Daoy (cell line): ENCODE measurements at regions not wholly inside any gene's neighbourhood (a gene's known extent, or its start where the extent isn't known, plus 50 kb on each side); places are given as distances from the start of the nearest gene placed in this dataset.

Source experiments
- DNase-seq: peaks from one replicate; pipeline ENCODE4 v3.0.0-alpha.2; 2015; ENCODE audit warnings: low read depth

DNA sequence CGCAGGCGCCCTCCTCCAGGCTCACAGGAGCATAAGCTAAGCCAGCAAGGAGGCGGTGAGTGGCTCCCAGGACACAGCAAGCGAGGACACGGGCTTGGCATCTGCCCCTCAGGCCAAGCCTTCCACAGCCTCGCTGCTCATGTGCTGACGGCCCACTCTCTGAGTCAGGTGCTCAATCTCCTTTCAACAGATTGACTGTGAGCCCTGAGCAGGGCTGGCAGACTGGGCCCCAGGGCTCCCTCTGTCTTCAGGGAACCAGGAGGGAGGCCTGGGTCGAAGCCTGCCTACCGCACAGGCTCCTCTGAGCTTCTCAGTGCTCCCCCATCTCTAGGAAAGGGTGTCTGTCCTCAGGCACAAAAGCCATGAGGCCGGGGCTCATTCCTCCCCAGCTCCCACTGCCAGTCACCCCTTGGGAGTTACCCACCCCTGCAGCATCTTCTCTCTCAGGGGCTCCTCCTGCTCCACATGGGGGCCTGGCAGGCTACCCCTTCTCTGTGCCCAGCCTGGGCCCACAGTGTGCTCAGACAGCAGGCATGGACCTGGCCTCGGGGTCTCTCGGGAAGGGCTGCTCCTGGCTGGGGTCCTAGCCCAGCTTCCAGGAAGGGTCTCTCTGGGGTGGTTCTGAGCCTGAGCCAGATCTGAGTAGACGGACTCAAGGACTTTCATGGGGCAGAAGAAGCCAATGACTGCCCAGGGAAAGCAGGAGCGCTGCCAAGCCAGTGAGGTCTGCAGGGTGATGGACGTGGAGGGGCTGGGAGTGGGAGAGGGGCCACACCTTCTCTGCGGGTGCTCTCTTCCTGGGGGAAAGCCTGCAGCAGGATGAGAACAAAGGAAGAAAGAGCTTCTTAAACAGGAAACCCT, 138.0 kb upstream of the GPC1 start:
- no peak for DNase-seq

DNA sequence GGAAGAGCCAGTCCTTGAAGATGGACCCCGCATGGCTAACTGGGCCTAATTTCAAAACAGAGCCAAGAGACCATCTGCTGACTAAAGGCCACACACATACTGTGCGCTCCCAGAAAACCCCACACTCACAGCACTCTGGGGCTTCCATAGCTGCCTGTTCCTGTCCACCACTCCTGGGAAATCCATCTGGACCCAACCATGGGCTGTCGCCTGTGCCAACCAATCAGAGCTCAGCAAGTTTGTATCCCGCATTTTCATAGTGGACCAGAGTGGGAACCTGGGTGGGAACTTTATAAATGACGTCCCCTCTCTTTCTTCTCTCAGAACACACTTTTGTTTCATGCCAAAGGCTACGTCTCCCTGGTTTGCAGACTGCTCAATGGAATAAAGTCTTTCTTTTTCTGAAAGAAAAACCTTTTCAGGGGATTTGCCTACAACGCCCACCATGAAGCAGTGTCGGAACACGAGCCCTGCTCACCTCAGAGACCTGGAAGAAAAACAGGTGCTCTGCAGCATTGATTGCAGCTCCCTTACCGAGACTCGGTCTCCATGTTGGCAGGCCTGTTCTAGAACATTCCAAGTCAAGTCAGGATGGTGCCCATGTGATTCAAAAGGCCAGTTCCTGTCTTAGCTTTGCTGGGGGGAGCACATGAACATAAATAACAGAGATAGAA, 137.2 kb upstream of the GPC1 start:
- no peak for DNase-seq

DNA sequence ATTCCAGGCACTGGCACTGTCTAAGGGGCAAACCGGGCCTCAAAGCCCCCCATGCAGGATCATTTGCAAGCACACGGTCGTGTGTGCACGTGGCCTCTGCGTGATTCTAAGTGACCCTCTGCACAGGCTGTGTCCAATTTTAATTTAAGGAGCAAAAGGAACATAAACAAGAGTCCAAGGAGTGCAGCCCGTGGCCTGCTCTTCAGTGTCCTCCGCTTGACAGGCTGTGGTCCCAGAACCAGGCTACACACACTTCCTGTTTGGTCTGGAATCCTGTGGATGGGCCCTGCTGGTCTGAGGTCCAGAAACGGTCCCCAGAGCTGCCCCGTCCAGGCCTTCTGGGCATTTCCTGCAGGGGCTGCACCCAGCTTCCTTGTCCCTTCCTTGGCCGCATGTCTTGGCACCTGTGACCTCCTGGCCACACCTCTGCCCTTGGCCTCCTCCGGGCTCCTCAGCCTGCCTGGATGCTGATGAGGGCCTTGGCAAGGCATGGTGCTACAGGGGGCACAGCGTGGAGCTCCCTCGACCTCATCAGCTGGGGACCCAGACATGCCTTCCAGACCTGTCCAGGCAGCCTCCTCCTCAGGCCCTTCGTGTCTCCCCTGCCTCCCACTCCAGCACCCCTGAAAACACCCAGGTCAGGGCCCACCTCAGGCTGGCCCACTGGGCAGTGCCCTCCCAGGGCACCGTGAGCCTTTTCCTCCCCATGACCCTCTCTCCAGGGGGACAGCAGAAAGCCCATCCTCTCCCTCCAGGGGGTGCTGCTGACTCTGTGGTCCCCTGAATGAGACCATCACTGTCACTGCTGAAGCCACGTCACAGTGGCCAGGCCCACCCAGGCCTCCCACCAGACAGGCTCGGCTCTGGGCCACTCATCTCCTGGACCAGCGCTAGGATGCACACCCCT, 136.4 kb upstream of the GPC1 start:
- no peak for DNase-seq

DNA sequence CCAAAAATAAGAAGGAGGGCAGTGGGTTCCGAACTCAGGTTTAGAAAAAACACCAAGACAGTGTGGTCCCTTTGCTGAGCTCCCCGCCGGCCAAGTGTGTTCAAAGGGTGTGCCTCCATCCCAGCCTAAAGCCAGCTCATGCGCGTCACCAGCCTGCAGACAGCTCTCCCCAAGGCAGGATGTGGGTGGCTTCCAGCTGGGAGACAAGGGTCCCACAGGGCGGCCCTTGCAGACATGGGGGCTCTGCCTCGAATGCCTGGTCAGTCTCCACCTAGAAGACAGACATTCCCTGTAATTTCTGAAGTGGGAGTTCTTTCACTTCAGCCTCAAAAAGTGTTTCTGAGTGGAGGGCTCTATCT, 135.8 kb upstream of the GPC1 start:
- peak; percentile 53 for DNase-seq

DNA sequence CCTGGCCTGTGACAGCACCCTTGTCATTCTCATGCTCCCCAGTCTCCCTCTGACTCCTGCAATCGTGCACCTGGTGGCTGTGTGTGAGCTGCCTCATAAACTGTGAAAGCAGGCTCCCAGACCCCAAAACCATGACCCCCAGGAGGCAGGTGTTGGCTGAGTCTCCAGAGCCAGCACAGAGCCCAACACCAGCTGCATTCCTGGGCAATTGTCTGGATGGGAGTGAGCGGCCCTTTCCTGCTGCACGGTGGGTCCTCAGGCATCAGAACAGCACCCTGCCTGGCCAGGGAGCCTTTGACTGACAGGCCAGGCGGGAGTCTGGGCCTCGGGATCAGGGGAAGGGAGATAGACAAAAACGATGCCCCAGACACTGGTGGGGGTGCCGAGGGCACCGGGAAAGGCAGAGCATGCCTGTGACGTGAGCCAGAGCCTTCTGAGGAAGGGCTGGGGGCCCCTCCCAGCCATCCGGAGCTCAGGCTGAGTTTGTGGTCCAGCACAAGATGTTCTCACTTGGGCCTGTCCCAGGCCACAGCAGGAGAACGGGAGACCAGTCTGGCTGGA, 135.1 kb upstream of the GPC1 start:
- DNase-seq: no peak

DNA sequence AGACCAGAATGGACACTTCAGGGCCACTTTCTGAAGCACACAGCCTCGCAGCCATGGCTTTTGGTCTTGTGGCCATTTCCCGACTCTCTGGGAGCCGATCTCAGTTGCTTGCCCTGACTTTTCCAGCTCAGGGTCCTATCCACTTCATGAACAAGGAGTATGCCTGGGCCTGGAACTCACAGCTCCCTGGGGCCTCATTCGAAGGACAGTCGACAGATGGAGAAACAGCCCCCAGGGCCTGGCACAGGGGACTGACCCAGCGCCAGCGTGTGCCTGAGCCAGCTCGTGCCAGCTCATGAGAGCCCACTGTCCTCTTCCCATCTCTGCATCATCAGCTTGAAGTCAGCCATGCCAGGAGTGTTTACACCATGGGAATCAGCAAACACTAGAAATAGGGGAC, 134.6 kb upstream of the GPC1 start:
- DNase-seq: no peak

DNA sequence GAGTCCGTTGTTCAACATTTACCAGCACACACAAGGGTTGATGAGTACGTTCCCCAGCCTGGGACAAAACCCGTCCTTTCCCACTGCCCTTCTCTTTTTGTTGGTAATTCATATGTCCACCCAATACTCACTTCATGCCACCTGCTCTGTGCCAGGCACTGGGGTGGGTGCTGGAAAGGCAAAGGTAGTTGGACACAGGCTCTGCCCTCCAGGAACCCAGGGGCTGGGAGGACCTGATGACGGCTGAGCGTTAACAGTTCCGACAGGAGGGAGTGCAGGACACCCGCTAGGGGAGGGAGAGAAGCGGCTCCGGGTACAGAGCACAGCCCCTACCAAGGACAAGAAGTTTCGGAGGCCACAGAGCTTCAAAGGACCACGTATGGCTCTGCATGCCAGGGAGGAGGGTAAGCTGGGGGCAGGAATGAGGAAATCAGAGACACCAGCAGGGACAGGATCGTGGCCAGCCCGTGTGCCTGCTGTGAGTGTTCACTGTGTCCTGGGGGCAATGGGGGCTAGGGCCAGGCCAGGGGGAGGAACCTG, 134.1 kb upstream of the GPC1 start:
- no peak for DNase-seq

DNA sequence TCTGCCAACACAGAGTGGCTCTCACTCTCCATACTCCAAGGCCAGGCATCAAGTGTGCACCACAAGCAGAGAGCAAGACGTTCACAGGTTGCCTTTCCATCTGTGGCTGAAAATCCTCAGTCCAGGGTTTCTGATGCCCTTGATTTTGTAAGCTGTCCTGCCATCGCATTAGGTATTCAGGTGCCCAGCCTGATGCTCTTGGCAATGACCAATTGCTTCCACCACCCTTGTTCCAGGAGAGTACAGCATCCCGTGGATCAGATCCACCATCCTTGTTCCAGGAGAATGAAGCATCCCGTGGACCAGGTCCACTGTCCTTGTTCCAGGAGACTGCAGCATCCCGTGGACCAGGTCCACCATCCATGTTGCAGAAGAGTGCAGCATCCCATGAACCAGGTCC, 133.4 kb upstream of the GPC1 start:
- DNase-seq: no peak

DNA sequence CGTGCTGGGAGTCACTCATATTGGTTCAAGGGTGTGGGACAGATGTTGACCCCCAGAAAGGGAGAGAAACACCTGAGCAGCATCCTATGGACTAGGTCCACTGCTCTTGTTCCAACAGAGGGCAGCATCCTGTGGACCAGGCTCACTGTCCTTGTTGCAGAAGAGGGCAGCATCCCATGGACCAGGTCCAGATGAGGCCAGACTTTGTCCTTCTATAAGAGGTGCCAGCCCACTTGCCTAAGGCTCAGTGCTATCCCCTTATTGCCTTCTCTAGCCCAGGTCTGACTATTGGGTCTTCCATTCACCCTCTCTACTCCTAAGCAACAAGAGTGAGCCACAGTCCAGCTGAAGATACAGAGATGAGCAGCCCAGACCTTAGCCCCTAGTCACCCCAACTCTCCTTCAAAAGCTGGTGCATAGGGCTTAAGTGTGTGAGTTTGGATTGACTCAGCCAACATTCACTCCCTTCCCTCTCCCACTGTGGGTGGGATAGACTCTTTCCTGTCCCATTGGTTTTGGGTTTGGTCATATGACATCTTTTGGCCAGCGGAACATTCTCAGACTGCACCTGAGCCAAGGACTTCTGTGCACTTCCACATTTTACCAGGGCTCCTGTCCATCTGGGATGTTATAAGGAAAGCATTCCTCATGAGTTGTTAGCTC, 132.4 kb upstream of the GPC1 start:
- no peak for DNase-seq

DNA sequence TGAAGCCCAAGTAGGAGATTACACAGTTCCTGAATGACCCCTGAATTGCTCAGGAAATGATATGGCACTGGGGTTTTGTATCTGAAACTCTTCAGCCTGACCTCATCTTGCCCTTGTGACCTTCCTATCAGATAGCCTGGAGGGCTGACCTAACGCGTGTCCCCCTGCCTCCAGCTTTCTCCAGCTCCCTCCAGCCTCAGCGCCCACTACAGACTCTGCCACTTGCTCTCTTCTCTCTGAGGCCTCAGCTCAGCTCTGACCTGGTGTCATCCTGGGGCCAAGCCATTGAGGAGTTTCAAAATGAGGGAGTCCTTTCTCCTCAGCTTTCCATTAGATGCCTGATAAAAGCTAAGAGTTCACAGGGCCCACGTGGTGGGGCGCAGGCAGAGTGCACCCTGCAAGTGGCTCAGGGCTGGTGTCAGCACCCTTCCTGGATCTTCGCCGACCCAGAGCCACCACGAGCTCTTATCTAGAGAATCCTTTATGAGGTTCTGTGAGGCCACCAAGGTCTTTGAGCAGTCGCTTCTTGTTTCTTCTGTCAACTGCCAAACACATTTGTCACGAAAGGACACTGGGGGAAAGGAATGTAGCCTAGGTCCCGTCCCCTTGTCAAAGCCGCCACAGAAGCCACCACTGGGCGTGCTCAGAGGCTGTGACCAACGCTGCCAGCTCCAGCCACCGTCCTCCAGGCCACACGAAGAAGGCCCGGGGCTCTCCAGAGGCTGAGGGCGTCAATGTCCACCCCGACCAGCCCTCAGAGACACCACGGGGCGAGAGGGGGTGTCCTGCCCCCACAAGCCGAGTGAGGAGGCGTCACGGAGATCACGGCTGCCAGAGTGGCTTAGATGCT, 131.3 kb upstream of the GPC1 start:
- no peak for DNase-seq

DNA sequence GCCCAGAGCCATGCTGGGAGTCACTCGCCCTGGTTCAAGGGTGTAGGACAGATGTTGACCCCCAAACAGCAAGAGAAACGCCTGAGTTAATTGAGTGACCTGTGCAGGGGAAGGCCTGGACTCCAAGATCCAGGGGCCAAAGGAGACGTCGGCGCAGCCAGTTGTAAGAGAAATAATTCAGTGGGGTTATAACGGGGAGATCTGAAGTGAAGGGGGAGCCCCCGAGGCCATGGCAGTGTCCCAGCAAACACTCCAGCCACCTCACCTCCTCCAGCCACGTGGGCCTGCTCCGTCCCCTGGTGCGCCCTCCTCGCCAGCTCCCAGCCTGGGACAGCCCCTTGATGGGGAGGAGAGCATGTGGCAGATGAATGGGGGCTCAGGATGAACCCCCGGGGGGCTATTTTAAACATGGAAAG, 130.7 kb upstream of the GPC1 start:
- no peak for DNase-seq

DNA sequence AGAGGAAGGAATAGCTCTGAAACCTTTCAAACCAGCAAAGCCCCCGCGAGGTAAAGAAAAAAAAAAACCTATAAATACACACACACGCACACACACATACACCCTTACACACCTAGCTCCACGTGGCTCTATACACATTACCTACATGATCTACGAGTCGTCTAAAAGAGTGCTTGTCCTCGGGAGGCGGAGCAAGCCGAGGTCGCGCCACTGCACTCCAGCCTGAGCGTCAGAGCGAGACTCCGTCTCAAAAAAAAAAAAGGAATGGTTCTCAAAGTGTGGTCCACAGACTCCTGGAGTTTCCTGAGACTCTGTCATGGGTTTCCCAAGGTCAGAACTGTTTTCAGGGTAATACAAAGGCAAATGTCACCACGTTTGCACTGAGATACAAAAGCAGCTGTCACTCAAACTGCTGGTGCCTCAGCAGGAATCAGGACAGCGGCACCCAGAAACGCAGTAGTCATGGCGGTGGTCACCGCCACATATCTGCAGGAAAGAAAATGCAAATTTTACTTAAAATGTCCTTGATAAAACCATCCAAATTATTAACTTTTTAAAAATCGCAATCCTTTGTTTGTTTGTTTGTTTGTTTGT, 130.0 kb upstream of the GPC1 start:
- DNase-seq: no peak

DNA sequence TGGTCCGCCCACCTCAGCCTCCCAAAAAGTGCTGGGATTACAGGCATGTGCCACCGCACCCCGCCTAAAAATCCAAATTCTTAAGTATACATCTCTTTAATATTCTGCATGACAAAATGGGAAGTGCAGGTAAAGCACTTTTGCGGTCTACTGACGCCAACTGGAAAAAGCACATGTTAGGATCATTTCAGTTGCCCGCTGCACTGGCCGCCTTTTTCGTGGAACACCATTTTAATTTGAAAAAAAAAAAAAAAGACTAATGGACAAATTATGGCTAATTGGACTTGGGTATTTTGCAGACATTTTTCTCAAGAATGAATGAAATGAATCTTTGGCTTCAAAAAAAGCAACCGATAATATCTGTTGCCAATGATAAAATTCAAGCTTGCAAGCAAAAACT, 129.3 kb upstream of the GPC1 start:
- no peak for DNase-seq

DNA sequence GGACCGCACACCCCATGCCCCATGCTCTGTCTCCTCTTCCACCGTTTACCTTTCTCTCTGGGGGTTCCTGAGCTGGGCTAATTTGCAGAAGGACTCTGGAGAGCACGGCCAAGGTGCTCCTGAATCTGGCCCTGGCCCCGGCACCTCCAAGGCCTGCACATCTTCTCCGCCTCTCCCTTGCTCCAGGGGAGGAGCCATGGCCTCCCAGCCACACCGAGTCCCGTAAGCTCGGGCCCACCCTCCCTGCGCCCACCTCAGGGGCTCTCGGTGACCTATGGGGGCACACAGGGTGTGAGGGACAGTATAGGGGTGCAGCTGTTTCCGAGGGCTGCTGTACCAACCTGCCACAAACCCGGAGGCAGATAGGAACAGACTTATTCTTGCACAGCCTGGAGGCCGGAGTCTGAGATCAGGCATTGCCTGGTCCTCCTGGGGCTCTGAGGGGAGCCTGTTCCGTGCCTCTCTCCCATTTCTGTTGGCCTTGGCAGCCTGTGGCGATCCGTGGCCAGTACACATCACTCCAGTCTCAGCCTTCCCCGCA, 127.3 kb upstream of the GPC1 start:
- DNase-seq: no peak

DNA sequence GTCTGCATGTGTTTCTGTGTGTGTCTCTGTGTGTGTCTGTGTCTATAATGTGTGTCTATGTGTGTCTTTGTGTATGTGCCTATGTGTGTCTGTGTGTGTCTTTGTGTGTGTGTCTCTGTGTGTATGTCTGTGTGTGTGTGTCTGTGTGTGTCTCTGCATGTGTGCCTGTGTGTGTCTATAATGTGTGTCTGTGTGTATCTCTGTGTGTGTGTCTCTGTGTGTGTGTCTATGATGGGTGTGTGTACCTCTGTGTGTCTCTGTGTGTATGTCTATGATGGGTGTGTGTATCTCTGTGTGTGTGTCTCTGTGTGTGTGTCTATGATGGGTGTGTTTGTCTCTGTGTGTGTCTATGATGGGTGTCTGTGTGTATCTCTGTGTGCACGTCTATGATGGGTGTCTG, 126.2 kb upstream of the GPC1 start:
- DNase-seq: no peak

DNA sequence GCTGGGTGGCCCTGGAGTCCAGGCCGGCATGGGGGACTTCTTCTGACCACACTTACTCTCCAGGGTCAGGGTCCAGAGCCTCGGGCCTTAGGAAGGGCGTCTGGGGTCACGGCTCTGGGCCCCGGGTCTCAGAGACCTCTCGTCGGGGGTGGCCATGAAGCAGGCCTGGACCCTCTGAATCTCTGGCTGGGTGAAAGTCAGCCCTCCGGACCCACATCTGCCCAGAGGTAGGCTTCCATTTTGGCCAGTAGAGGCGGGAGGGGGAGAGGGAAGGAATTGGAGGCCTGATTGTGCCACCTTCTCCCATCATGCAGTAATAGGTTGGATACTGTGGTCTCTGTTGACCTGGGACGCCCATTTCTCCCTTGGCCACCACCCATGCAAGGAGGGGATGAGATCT, 125.3 kb upstream of the GPC1 start:
- DNase-seq: no peak

DNA sequence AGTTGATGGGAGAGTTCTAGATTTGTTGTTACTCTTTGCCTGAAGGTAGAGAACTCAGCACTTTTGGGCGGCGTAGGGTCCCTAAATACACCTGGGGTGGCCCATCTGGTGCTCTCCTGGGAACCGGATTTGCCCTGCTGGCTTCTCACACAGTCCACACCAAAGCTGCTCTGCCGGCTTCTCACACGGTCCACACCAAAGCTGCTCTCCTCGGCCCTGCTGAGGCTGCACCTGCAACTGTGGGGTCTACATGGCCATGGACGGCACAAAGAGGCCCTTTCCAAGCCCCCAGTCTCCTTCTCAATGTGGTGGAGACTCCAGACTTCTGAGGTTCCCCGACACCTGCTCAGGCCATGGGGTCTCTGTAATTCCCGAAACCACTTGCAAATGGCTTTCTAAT, 124.8 kb upstream of the GPC1 start:
- no peak for DNase-seq

DNA sequence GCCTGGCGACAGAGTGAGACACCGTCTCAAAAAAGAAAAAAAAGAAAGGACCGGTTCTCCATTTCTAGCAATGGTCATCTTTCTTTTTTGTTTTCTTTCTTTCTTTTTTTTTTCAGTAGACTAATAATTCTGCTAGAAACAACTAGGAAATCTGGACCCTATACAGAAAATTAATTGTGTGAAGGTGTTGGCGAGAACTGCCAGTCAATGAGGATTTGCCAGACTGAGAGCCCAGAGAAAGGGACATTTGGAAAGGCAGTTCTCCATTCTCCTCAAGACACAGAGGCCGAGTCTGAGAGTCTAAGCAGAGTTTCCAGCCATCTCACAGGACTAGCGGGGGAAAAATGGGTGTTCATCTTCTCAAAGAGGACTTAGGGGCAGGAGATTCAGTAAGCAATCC, 123.6 kb upstream of the GPC1 start:
- no peak for DNase-seq

DNA sequence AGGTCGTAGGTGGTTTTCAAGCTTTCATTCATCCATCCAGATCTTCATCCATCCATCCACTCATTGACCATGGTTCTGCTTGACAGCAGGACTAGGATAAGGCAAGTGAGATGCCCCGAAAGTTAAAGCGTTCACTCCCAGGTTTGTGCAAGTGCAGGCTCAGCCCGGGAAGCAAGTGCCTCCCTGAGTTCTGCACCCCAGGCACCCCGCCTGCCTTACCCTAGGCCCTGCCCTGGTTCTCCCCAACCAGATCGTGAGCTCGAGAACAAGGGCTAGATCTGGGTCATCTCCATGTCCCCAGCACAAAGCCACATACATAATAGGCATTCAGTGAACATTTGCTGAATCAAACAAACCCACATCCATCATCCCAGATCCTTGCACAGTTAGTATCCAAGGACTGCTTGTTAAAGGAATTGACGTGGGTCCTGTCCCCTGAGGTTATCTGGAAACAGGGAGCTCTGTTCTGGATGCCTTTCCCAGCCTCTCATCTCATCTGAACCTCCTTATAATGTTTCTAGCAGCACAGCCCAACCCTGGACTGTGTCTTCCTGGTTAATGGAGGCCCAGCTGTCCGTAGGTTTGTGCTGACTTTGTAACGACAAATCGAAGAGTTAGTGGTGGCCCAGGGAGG, 116.1 kb upstream of the GPC1 start:
- no peak for DNase-seq
